SK-N-SH treated with all-trans-retinoic acid at 6 μM for 48 hours (cell line): ENCODE measurements at regions not wholly inside any gene's neighbourhood (a gene's known extent, or its start where the extent isn't known, plus 50 kb on each side); places are given as distances from the start of the nearest gene placed in this dataset.

Source experiments
- ATAC-seq: fragments of 200-7000 bp; cut with Tn5 transposase; 3 replicates; pipeline ENCODE4 v1.9.1; 2020; ENCODE audit warnings: mild to moderate bottlenecking, moderate library complexity
- CSDC2 ChIP-seq: fragments of 250-450 bp; sonication (Bioruptor Pico); IDR thresholded peaks from 2 replicates; pipeline ENCODE4 v1.5.0; 2020; ENCODE audit warnings: mild to moderate bottlenecking, moderate library complexity
- ESRRG ChIP-seq: fragments of 250-450 bp; sonication (Bioruptor Pico); IDR thresholded peaks from 2 replicates; pipeline ENCODE4 v1.6.1; 2021; ENCODE audit warnings: mild to moderate bottlenecking
- GLIS3 ChIP-seq: fragments of 250-450 bp; sonication (Bioruptor Pico); IDR thresholded peaks from 2 replicates; pipeline ENCODE4 v1.5.0; 2020; ENCODE audit warnings: mild to moderate bottlenecking, moderate library complexity
- ISL1 ChIP-seq: fragments of 250-450 bp; sonication (Bioruptor Pico); IDR thresholded peaks from 2 replicates; pipeline ENCODE4 v2.1.2; 2022; ENCODE audit warnings: mild to moderate bottlenecking, moderate library complexity
- OSR1 ChIP-seq: fragments of 250-450 bp; sonication (Bioruptor Pico); IDR thresholded peaks from 2 replicates; pipeline ENCODE4 v1.8.0; 2022; ENCODE audit warnings: moderate library complexity, mild to moderate bottlenecking, inconsistent platforms
- RARB ChIP-seq: fragments of 250-450 bp; sonication (Bioruptor Pico); IDR thresholded peaks from 2 replicates; pipeline ENCODE4 v1.8.0; 2021; ENCODE audit warnings: mild to moderate bottlenecking, moderate library complexity
- SNAI2 ChIP-seq: fragments of 250-450 bp; sonication (Bioruptor Pico); IDR thresholded peaks from 2 replicates; pipeline ENCODE4 v1.5.0; 2020; ENCODE audit warnings: mild to moderate bottlenecking, moderate library complexity
- TCF4 ChIP-seq: fragments of 250-450 bp; sonication (Bioruptor Pico); IDR thresholded peaks from 2 replicates; pipeline ENCODE4 v1.8.0; 2021; ENCODE audit warnings: mild to moderate bottlenecking, moderate library complexity, borderline replicate concordance
- TOX ChIP-seq: fragments of 250-450 bp; sonication (Bioruptor Pico); IDR thresholded peaks from 2 replicates; pipeline ENCODE4 v1.8.0; 2021; ENCODE audit warnings: mild to moderate bottlenecking, moderate library complexity, borderline replicate concordance
- ZC3H10 ChIP-seq: fragments of 250-450 bp; sonication (Bioruptor Pico); IDR thresholded peaks from 2 replicates; pipeline ENCODE4 v1.5.1; 2021; ENCODE audit warnings: mild to moderate bottlenecking, moderate library complexity
- ZFP3 ChIP-seq: fragments of 250-450 bp; sonication (Bioruptor Pico); IDR thresholded peaks from 2 replicates; pipeline ENCODE4 v1.5.0; 2020; ENCODE audit warnings: mild to moderate bottlenecking, moderate library complexity
- ZFP30 ChIP-seq: fragments of 450-650 bp; formaldehyde crosslinking; IDR thresholded peaks from 2 replicates; pipeline ENCODE4 v1.5.0; 2022; ENCODE audit warnings: mild to moderate bottlenecking, moderate library complexity
- ZNF565 ChIP-seq: fragments of 450-650 bp; formaldehyde crosslinking; conservative IDR thresholded peaks from 2 replicates; pipeline ENCODE4 v1.5.0; 2020; ENCODE audit warnings: low read depth, mild to moderate bottlenecking, moderate library complexity
- ZNF70 ChIP-seq: fragments of 450-650 bp; formaldehyde crosslinking; IDR thresholded peaks from 2 replicates; pipeline ENCODE4 v1.5.0; 2020; ENCODE audit warnings: mild to moderate bottlenecking, moderate library complexity
- ZNF8 ChIP-seq: fragments of 450-650 bp; formaldehyde crosslinking; IDR thresholded peaks from 2 replicates; pipeline ENCODE4 v1.5.0; 2020; ENCODE audit warnings: mild to moderate bottlenecking, moderate library complexity
- TF ChIP-seq, protein P1 (sequence below): fragments of 250-450 bp; sonication (Bioruptor Pico); IDR thresholded peaks from 2 replicates; pipeline ENCODE4 v1.8.0; 2020; ENCODE audit warnings: mild to moderate bottlenecking, moderate library complexity, borderline replicate concordance
- TF ChIP-seq, protein P2 (sequence below): fragments of 250-450 bp; sonication (Bioruptor Pico); IDR thresholded peaks from 2 replicates; pipeline ENCODE4 v1.5.1; 2021; ENCODE audit warnings: mild to moderate bottlenecking, moderate library complexity
- TF ChIP-seq, protein P3 (sequence below): fragments of 250-450 bp; sonication (Bioruptor Pico); IDR thresholded peaks from 2 replicates; pipeline ENCODE4 v1.8.0; 2021; ENCODE audit warnings: low read depth, mild to moderate bottlenecking, moderate library complexity, borderline replicate concordance

DNA sequence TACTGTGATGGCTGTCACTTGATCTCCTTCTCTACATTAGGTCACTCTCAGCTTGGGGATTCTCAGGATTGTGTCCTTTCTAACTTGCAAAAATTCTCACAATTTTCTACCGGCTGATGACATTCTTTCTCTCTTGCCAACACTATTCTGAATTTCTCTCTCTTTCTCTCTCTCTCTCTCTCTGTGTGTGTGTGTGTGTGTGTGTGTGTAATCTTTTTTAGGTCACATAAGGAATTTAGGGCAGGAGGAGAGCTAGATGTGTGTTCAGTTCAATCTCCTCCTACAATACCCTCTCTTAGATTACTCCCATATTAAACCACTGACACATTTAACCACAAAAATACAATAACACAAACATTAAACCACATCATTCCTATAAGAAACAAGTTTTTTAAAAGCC, 242.3 kb upstream of the NREP start:
- TF ChIP-seq ZNF565 (no peak), ISL1 (CRISPR knock-in tag) (no peak), OSR1 (no peak), ZFP30 (CRISPR knock-in tag) (no peak), SNAI2 (no peak), ESRRG (CRISPR knock-in tag) (no peak)
- TF ChIP-seq, all 23 proteins: peak for 0
- ATAC-seq = peak; percentile 31

DNA sequence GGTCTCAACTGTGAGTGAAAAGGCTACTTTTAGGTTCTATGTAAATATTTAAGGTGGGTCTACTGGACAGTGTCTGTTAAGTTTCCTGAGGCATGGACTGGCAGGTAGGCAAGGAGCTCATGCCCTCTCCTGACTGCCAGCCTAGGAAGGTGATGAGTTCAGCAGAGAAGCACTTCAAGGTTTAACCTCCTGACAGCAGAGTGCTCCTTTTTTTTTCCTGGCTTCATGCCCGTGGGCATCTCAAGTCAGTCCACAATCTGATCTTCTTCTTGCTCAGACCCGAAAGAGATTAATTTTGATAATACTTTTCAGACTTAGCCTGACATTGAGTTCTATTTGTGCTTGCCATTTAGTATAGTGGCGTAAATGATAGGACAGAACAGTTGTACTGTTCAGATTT, 241.9 kb upstream of the NREP start:
- ATAC-seq = peak; percentile 46
- TF ChIP-seq ZNF70 (CRISPR knock-in tag) (no peak), CSDC2 (CRISPR knock-in tag) (0 out of 2 replicates have a peak, but pooled peaks have one; percentile 48)

DNA sequence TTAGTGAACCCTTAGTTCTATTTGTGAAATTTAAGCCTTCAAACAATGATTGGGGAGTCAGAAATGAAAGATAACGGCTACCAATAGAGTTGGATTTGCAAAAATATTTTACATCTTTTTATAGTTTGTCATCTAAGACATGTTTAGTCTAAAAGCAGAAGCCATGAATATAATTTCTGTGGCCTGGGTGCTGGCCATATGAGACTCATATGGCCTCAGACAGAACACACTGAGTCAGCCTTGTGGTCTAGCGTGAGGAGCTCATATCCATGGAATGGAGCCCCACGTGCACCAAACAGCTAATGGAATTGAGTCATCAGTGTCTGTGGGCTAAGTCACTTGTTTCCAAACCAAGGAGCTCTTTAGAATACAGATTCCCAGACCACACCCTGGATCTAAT, 240.7 kb upstream of the NREP start:
- ATAC-seq = peak; percentile 92
- TF ChIP-seq RARB (CRISPR knock-in tag) (peak; percentile 28; the same call in 1 of the 2 replicates), ISL1 (CRISPR knock-in tag) (0 out of 2 replicates have a peak, but pooled peaks have one; percentile 46), TOX (CRISPR knock-in tag) (no peak), ZNF565 (no peak), ZFP3 (CRISPR knock-in tag) (0 out of 2 replicates have a peak, but pooled peaks have one; percentile 36), ZNF8 (CRISPR knock-in tag) (no peak), SNAI2 (no peak), OSR1 (no peak)
- TF ChIP-seq, protein P1, sequence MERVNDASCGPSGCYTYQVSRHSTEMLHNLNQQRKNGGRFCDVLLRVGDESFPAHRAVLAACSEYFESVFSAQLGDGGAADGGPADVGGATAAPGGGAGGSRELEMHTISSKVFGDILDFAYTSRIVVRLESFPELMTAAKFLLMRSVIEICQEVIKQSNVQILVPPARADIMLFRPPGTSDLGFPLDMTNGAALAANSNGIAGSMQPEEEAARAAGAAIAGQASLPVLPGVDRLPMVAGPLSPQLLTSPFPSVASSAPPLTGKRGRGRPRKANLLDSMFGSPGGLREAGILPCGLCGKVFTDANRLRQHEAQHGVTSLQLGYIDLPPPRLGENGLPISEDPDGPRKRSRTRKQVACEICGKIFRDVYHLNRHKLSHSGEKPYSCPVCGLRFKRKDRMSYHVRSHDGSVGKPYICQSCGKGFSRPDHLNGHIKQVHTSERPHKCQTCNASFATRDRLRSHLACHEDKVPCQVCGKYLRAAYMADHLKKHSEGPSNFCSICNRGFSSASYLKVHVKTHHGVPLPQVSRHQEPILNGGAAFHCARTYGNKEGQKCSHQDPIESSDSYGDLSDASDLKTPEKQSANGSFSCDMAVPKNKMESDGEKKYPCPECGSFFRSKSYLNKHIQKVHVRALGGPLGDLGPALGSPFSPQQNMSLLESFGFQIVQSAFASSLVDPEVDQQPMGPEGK (CRISPR knock-in tag) = no peak; the same call in 1 of the 2 replicates

DNA sequence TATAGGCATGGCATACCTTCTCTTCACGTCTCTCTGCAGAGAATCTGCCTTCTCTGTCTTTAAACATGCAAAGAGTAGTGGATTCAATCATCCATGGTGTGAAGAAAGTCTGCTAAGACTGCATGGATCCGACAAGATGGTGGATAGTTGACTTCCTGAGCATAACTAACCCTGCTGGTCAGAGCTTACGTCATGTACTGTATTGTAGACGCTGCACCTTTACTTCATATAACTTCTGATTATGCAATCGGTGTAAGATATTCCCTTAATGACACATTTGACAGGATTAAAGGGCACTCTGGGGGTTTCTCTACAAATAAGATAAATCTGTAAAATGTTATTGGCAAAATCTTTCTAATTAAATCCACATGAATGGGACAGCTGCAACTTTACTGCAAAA, 240.3 kb upstream of the NREP start:
- ATAC-seq = peak; percentile 20
- TF ChIP-seq CSDC2 (CRISPR knock-in tag) (peak; percentile 68; the same call in 1 of the 2 replicates), SNAI2 (no peak), ZFP3 (CRISPR knock-in tag) (no peak)
- TF ChIP-seq, all 23 proteins: peak for 1

DNA sequence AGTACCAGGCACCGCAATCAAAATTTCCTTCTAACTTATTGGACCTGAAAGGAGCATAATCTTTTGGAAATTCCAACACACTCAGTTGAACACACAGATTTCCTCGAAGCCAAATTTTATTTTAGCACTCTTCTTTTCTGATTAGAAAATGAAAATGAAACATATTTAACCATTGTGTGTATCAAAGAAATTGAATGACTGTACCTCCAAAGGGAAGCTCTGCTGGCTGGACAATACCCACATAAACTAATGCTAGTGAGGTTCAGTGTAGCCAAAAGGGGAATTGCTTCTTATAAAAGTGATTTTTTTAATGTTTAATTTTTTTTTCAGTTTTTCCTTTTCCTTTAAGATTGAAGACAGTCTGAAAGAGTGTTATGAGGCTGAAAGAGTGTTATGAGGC, 239.6 kb upstream of the NREP start:
- TF ChIP-seq ESRRG (CRISPR knock-in tag) = no peak
- no peak for TF ChIP-seq ISL1 (CRISPR knock-in tag)
- no peak for TF ChIP-seq GLIS3 (CRISPR knock-in tag)
- no peak for TF ChIP-seq TCF4 (CRISPR knock-in tag)
- TF ChIP-seq, protein P2, sequence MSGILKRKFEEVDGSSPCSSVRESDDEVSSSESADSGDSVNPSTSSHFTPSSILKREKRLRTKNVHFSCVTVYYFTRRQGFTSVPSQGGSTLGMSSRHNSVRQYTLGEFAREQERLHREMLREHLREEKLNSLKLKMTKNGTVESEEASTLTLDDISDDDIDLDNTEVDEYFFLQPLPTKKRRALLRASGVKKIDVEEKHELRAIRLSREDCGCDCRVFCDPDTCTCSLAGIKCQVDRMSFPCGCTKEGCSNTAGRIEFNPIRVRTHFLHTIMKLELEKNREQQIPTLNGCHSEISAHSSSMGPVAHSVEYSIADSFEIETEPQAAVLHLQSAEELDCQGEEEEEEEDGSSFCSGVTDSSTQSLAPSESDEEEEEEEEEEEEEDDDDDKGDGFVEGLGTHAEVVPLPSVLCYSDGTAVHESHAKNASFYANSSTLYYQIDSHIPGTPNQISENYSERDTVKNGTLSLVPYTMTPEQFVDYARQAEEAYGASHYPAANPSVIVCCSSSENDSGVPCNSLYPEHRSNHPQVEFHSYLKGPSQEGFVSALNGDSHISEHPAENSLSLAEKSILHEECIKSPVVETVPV (CRISPR knock-in tag) = no peak
- no peak for ATAC-seq

DNA sequence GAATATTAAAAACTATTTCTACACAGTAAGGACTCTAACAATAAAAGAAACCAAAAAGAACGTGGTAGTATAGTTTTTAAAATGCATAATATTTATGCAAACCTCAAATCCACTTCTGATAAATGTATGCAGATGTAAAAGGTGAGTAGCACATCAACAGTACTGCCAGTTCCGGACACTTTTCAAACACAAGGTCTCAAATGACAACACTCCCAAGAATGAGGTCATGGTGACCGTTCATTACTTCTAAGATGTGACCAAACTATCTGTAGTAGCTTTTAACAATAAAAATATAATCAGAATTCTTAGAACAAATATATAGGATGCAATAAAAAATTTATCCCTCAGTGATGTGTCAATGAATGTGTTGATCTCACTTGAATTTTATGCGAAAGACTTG, 238.7 kb upstream of the NREP start:
- no peak for ATAC-seq

More for the DNA sequence above, 238.7 kb upstream of the NREP start:
- no peak for TF ChIP-seq ZFP3 (CRISPR knock-in tag)
- TF ChIP-seq, protein P3, sequence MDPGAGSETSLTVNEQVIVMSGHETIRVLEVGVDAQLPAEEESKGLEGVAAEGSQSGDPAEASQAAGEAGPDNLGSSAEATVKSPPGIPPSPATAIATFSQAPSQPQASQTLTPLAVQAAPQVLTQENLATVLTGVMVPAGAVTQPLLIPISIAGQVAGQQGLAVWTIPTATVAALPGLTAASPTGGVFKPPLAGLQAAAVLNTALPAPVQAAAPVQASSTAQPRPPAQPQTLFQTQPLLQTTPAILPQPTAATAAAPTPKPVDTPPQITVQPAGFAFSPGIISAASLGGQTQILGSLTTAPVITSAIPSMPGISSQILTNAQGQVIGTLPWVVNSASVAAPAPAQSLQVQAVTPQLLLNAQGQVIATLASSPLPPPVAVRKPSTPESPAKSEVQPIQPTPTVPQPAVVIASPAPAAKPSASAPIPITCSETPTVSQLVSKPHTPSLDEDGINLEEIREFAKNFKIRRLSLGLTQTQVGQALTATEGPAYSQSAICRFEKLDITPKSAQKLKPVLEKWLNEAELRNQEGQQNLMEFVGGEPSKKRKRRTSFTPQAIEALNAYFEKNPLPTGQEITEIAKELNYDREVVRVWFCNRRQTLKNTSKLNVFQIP (CRISPR knock-in tag) = no peak
- TF ChIP-seq, protein P1 (CRISPR knock-in tag) = no peak
- TF ChIP-seq ZFP30 (CRISPR knock-in tag) = no peak
- no peak for TF ChIP-seq ZC3H10 (CRISPR knock-in tag)
- TF ChIP-seq, protein P2 (CRISPR knock-in tag) = no peak
- TF ChIP-seq ZNF565 = no peak
- TF ChIP-seq ISL1 (CRISPR knock-in tag) = no peak
